ENCODE measurements at regions not wholly inside any gene's neighbourhood (a gene's known extent, or its start where the extent isn't known, plus 50 kb on each side); places are given as distances from the start of the nearest gene placed in this dataset.

DNA sequence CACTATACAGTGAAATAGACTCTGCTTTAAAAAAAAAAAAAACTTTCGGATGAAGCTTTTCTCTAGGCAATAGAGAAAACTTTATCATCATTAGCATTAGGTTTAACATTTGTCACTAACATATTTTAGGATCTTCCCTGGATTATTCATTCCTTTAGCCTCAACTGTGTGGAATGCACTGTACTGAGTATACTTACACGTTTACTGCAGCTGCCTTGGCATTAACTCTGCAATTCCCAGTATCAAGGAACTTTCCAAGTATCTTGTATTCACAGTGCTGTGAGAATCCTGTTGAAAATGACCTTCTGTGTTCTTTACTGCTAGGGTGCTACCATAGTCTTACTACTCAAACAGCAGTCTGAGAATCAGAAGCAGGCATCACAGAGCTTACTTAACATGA, 328.2 kb upstream of the COL3A1 start:
- Mint-ChIP-seq H3K9me3 (peaks cover 7% of the 10 kb centered on the region), H3K27ac (no peak overlapping the region), H3K4me3 (no peak overlapping the region), H3K4me1 (ENCODE audit: low read depth) (no peaks in the 10 kb centered on the region), H3K27me3 (no peaks in the 10 kb centered on the region), H3K36me3 (ENCODE audit: low read depth) (no peaks in the 10 kb centered on the region)
- DNase-seq, result no peak

DNA sequence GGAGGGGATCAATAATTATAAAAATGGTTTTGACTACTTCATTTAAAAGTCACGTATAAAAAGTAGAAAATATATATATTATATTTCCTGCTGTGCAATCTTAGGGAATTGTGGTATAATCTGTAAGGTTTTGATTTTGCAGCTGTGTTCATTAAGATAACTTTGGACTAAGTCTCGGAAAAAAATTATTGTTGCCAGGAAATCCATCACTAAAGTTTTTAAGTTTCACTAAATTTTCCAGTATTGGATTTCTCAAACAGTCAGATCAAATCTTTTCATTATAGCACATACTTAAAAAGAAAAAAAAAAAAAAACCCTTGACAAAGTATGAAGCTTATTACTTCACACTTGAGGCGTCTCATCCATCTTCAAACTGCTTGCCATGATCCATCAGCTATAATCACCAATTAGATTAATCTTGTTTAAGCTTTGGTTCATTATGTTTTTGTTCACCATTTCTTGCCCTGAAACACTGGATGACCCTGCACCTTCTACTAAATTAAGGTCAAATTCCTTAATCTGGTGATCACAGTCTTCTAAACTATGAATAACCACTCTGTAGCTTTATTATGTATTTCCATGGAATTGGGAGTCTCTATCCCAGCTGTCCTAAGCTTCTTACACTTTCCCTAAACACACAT, 326.6 kb upstream of the COL3A1 start:
- Mint-ChIP-seq H3K27me3 (no peaks in the 10 kb centered on the region), H3K36me3 (ENCODE audit: low read depth) (no peaks in the 10 kb centered on the region), H3K27ac (no peak overlapping the region), H3K9me3 (peaks cover 7% of the 10 kb centered on the region), H3K4me3 (no peak overlapping the region), H3K4me1 (ENCODE audit: low read depth) (no peaks in the 10 kb centered on the region)
- DNase-seq, result no peak

DNA sequence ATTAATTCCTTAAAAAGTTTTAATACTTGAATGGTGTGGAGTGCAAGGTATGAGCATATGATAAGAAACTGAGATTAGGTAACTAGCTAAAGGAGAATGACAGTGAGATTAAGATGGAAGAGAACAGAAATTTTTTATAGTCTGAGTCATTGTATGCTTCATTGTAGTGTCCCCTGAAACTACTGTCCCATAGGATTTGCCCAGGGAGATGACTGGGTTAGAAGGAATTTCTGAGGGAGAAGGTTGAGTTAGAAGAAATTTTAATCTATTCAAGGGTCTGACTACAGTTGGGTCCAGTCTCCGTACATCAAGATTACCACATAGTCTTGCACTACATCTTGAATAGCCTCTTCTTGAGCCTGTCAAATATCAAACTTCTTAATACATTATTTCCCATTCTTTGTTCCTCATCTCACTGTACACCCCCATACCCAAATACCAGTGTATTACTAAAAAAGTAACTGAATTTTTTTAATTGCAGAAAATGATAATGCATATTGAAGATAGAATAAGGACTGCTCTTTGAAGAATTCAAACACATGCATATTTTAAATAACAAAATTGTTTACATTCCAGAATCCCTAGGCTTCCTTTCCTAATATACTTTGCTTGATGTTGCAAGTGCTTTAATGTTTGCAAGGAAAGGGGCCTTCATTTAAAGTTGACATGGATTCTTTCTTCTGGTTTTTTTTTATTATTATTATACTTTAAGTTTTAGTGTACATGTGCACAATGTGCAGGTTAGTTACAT, 314.3 kb upstream of the COL3A1 start:
- H3K4me3 Mint-ChIP-seq, result no peak overlapping the region

DNA sequence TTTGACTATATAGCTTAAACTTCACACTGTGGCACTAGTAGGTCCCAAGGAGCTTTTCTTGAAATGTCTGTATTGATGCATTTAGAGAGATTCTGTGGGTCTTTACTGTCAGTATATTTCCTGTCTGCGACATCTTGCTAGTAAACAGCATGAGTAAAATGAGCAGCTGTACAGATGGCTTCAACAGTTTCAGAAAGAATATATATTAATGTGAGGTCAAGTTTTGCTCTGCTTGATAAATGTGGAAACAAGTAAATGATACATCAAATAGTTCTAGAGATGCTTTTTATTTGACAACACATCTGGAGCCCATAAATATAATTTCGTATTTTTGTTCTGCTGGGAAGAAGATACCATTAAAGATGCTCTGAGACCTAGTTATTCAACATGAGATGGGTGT, 310.9 kb upstream of the COL3A1 start:
- H3K4me1 Mint-ChIP-seq (ENCODE audit: low read depth), result no peaks in the 10 kb centered on the region
- no peaks in the 10 kb centered on the region for H3K27me3 Mint-ChIP-seq
- H3K27ac Mint-ChIP-seq, result no peak overlapping the region
- no peak for DNase-seq
- H3K9me3 Mint-ChIP-seq, result no peaks in the 10 kb centered on the region
- H3K4me3 Mint-ChIP-seq, result no peak overlapping the region
- no peaks in the 10 kb centered on the region for H3K36me3 Mint-ChIP-seq (ENCODE audit: low read depth)

More for the DNA sequence above, 314.3 kb upstream of the COL3A1 start:
- Mint-ChIP-seq H3K27me3 (no peaks in the 10 kb centered on the region), H3K9me3 (no peaks in the 10 kb centered on the region), H3K36me3 (ENCODE audit: low read depth) (no peaks in the 10 kb centered on the region), H3K4me1 (ENCODE audit: low read depth) (no peaks in the 10 kb centered on the region), H3K27ac (no peak overlapping the region)
- no peak for DNase-seq

DNA sequence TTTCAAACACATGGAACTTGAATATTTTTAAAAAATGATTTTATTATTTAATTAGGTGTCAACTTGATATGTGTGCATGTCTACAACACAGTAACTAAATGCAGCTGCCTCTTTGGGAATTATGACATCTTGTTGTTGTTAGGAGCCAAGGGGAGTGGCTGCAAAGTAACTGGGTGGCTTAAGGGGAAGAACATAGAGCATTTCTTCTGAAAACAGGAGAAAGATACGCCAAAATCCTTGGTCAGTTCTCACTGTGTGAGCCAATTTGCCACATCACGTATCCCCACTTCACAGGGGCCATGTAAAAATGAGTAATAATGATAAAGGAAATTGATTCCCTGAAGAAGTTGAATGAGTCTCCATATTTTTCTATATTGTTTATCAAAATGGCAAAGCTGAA, 309.8 kb upstream of the COL3A1 start:
- Mint-ChIP-seq H3K36me3 (ENCODE audit: low read depth) (no peaks in the 10 kb centered on the region), H3K9me3 (no peaks in the 10 kb centered on the region), H3K4me3 (no peak overlapping the region), H3K4me1 (ENCODE audit: low read depth) (no peaks in the 10 kb centered on the region), H3K27ac (no peak overlapping the region), H3K27me3 (no peaks in the 10 kb centered on the region)
- DNase-seq, result no peak

DNA sequence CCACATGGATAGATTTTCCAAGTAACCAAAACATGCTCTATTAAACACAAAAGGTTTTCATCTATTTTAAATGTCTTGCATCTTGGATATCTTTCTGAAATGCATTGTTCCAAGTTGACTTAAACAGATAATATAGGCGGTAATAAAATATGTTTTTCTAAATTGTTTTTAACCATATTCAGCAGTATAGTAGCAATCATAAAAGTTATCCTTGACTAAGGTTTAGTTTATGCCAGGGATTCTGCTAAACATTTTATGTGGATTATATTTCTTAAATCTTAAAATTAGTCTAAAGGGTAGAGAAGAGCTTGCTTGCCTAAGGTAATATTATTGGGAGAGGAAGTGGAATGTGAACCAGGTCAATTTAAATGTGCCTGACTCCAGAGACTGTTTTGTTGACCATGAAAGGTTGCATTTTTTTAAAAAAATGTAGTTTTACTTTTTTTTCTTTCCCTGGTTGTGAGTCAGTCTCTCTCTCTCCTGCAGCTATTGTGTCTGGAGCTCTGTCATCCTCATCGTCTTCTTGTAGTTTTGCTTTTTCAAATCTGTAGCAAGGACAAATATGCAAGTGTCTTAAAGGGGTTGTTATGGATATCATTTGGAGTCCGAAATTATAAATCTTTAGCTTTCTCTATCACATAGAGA, 309.1 kb upstream of the COL3A1 start:
- H3K27ac Mint-ChIP-seq, result no peak overlapping the region
- DNase-seq, result no peak
- H3K4me3 Mint-ChIP-seq, result no peak overlapping the region
- H3K4me1 Mint-ChIP-seq (ENCODE audit: low read depth), result no peaks in the 10 kb centered on the region
- no peaks in the 10 kb centered on the region for H3K36me3 Mint-ChIP-seq (ENCODE audit: low read depth)
- no peaks in the 10 kb centered on the region for H3K9me3 Mint-ChIP-seq
- H3K27me3 Mint-ChIP-seq, result no peaks in the 10 kb centered on the region

DNA sequence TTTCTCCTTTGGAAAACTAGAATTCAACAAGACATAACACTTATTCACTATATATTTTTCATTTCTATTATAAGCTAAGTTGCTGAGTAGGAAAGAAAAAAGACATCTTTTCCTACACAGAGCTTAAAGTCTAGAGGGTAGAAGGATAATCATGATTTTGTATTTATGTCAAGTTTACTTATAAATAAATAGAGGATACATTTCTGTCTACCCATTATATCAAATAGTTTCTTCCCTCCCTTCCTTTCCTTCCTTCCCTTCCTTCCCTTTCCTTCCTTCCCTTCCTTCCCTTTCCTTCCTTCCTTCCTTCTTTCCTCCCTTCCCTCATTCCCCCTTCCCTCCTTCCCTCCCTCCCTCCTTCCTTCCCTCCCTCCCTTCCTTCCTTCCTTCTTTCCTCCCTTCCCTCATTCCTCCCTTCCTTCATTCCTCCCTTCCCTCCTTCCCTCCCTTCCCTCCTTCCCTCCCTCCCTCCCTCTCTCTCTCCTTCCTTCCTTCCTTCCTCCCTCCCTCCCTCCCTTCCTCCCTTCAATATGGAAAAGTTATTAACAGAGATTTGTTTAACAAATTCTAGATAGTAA, 308.4 kb upstream of the COL3A1 start:
- Mint-ChIP-seq H3K27me3 (no peaks in the 10 kb centered on the region), H3K9me3 (no peaks in the 10 kb centered on the region), H3K4me1 (ENCODE audit: low read depth) (no peaks in the 10 kb centered on the region), H3K4me3 (no peak overlapping the region), H3K27ac (no peak overlapping the region), H3K36me3 (ENCODE audit: low read depth) (no peaks in the 10 kb centered on the region)
- no peak for DNase-seq

DNA sequence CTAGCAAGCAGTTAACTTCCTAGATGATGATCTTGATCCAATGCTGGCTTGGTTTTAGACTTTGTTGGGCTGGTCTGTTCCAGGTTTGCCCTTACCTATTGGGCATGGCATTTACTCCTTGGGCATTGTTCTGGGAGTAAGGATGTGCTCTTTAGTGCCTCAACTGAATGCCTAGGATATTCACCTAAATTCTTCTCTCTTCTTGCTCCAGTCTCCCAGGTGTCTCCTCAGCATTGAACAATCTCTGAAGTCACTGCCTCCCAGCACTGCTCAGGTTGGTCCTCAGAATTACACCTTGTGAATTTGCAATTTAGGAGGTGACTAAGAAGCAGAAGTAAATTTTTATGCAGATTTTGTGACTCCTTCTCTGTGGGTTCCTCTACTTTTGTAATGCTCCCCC, 307.7 kb upstream of the COL3A1 start:
- H3K4me1 Mint-ChIP-seq (ENCODE audit: low read depth), result no peaks in the 10 kb centered on the region
- no peak for DNase-seq
- no peaks in the 10 kb centered on the region for H3K27me3 Mint-ChIP-seq
- H3K4me3 Mint-ChIP-seq, result no peak overlapping the region
- H3K27ac Mint-ChIP-seq, result no peak overlapping the region
- H3K36me3 Mint-ChIP-seq (ENCODE audit: low read depth), result no peaks in the 10 kb centered on the region
- no peaks in the 10 kb centered on the region for H3K9me3 Mint-ChIP-seq

DNA sequence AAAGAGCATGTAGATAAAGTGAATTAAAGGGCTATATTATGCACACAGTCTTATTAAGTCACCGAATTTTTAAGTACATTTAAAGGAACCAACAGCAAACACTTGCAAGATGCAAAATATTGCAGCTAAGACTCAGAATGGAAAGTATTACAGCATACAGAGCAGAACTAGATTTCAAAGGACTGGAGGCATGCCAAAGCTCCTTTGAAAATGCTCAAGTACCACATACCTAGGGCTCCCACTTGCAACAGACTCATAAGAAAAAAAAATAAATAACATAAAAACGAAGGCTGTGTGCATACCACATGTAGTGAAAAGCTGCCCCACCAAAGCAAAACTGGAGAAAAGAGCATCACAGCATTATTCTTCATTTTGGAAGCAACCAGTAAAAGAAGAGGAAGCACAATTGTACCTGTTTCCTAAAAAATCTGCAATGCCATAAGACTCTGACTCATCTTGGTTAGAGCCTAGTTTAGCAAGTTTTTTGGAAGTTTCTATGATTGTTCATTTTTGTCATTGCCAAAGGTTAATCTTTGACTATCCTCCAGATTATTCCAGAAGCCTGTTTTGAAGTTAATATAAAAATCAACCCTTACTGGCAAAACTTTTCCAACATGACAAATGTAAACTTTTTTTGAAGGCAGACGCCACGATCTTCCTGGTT, 306.0 kb upstream of the COL3A1 start:
- no peak overlapping the region for H3K27ac Mint-ChIP-seq
- no peak for DNase-seq
- H3K4me1 Mint-ChIP-seq (ENCODE audit: low read depth), result no peaks in the 10 kb centered on the region
- H3K36me3 Mint-ChIP-seq (ENCODE audit: low read depth), result no peaks in the 10 kb centered on the region
- no peaks in the 10 kb centered on the region for H3K9me3 Mint-ChIP-seq
- H3K4me3 Mint-ChIP-seq, result no peak overlapping the region
- no peaks in the 10 kb centered on the region for H3K27me3 Mint-ChIP-seq

DNA sequence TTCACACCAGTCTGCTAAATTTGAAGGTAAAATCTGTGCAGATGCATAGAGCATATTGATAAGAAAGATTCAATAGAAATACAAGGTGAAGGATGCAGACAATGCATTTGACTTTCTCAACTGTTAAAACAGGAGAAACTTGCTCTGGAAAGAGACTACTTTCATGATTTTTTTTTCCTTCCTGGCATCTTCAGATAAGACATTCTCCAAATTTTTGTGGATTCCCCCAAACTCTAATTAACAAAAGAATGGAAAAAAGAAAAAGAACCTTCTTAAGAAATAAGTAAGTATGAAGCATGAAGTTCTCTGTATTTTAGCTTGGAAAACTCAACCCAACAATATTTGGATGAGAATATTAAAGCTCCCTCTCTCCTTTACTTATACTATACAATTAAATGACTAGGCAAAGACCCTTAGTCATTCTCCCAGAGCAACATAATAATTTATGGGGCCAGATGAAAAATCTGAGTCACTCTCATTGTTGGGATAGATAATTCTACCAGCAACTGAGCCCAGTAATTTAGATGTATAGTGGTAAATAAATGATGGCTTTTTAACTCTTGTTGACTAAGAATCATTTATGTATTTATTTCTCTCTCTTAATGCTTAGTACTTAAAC, 298.7 kb upstream of the COL3A1 start:
- DNase-seq, result no peak
- no peaks in the 10 kb centered on the region for H3K9me3 Mint-ChIP-seq
- no peaks in the 10 kb centered on the region for H3K36me3 Mint-ChIP-seq (ENCODE audit: low read depth)
- no peak overlapping the region for H3K4me3 Mint-ChIP-seq
- H3K27me3 Mint-ChIP-seq, result no peaks in the 10 kb centered on the region
- H3K27ac Mint-ChIP-seq, result no peak overlapping the region
- no peaks in the 10 kb centered on the region for H3K4me1 Mint-ChIP-seq (ENCODE audit: low read depth)

DNA sequence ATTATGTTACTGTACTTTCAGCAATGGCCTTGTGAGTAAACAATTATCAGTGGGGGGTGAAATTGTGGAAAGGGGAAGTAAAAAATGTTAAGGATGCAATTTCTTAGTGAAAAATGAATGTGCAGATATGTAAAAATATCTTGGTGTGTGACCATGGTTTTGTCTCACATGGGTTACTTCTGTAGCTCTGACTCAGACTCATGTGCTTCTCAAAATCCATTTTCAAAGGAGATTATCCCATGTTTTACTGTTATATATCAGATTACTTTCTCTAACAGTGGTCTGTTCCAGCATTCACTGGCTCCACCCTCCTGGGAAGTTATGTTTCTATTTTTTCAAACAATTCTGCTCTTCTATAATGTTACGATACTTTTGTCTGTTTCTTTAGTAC, 298.2 kb upstream of the COL3A1 start:
- no peak overlapping the region for H3K27ac Mint-ChIP-seq
- no peaks in the 10 kb centered on the region for H3K36me3 Mint-ChIP-seq (ENCODE audit: low read depth)
- DNase-seq, result no peak
- no peaks in the 10 kb centered on the region for H3K27me3 Mint-ChIP-seq
- H3K4me3 Mint-ChIP-seq, result no peak overlapping the region
- H3K9me3 Mint-ChIP-seq, result no peaks in the 10 kb centered on the region
- no peaks in the 10 kb centered on the region for H3K4me1 Mint-ChIP-seq (ENCODE audit: low read depth)

DNA sequence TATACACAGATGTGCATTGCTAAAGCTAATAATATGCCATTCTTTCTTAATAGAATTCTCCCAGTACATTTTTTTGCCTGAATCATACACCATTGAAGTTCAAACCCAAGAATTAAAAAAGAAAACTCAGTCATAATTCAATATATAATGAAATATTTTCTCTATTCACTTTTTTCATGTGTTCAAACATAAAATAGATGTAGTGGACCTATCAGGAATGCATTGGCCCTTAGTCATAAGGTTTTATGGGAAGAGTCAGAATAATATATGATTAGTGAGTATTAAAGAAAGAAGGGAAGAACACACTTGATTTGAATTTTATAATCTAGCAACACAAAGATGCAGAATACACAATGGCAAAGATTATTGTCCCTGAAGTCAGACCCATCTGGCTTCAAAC, 297.0 kb upstream of the COL3A1 start:
- H3K4me1 Mint-ChIP-seq (ENCODE audit: low read depth), result no peaks in the 10 kb centered on the region
- no peak for DNase-seq
- H3K4me3 Mint-ChIP-seq, result no peak overlapping the region
- no peaks in the 10 kb centered on the region for H3K27me3 Mint-ChIP-seq
- no peak overlapping the region for H3K27ac Mint-ChIP-seq
- H3K36me3 Mint-ChIP-seq (ENCODE audit: low read depth), result no peaks in the 10 kb centered on the region
- no peaks in the 10 kb centered on the region for H3K9me3 Mint-ChIP-seq

DNA sequence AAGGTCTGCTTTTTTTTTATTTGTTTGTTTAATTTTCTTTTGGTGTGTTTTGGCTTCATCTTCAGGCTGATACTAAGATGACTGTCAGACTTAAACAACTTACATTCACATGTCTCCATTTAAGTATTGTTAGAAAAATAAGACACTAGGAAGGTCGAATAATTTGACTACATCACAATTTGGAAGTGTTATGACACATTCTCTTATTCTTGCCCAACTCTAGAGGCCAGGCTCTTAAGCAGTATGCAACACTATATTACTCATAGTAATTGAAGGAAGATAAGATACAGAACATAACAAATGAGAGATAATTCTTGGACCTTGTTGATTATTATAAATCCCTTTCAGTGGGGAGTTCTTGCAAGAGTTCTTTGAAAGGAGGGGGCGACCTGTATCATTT, 295.3 kb upstream of the COL3A1 start:
- no peak for DNase-seq
- peaks cover 3% of the 10 kb centered on the region for H3K9me3 Mint-ChIP-seq
- H3K27ac Mint-ChIP-seq, result no peak overlapping the region
- no peaks in the 10 kb centered on the region for H3K27me3 Mint-ChIP-seq
- no peaks in the 10 kb centered on the region for H3K4me1 Mint-ChIP-seq (ENCODE audit: low read depth)
- no peak overlapping the region for H3K4me3 Mint-ChIP-seq
- H3K36me3 Mint-ChIP-seq (ENCODE audit: low read depth), result no peaks in the 10 kb centered on the region

DNA sequence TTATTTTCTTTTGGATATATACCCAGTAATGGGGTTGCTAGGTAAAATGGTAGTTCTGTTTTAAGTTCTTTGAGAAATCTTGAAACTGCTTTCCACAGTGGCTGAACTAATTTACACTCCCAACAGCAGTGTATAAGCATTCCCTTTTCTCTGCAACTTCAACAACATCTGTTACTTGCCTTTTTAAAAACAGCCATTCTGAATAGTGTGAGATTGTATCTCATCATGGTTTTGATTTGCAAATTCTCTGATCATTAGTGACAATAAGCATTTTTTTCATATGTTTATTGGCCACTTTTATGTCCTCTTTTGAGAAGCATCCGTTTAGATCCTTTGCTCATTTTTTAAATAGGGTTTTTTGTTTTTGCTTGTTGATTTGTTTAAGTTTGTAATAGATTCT, 291.3 kb upstream of the COL3A1 start:
- no peaks in the 10 kb centered on the region for H3K4me1 Mint-ChIP-seq (ENCODE audit: low read depth)
- H3K9me3 Mint-ChIP-seq, result peaks cover 3% of the 10 kb centered on the region
- H3K36me3 Mint-ChIP-seq (ENCODE audit: low read depth), result no peaks in the 10 kb centered on the region
- no peak overlapping the region for H3K27ac Mint-ChIP-seq
- DNase-seq, result no peak
- H3K27me3 Mint-ChIP-seq, result no peaks in the 10 kb centered on the region
- H3K4me3 Mint-ChIP-seq, result no peak overlapping the region
